HG03196 (cell line): ENCODE measurements at regions not wholly inside any gene's neighbourhood (a gene's known extent, or its start where the extent isn't known, plus 50 kb on each side); places are given as distances from the start of the nearest gene placed in this dataset.

ENCODE experiments used
- ATAC-seq: cut with Tn5 transposase; IDR thresholded peaks from one replicate; pipeline ENCODE4 v1.9.1; 2021; ENCODE audit not compliant: unreplicated experiment

DNA sequence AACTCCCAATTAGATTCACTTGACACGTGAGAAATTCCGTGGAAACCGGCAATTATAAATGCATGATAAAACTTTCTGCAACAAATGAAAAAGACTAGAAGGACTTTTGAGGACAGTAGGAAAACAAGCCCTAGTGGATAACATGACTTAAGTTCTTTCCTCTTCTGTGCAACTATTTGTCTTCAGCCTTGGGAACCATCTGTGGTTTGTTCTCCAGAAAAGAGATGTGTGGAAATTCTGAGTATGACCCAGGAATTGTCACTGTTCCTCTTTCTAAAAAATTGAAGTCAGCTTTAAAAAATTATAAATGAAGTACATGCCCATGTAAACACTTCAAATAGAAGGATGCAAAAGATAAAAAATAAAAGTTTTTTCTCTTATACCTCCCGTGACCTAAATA, 128.6 kb upstream of the SVIL start:
- ATAC-seq: no peak

DNA sequence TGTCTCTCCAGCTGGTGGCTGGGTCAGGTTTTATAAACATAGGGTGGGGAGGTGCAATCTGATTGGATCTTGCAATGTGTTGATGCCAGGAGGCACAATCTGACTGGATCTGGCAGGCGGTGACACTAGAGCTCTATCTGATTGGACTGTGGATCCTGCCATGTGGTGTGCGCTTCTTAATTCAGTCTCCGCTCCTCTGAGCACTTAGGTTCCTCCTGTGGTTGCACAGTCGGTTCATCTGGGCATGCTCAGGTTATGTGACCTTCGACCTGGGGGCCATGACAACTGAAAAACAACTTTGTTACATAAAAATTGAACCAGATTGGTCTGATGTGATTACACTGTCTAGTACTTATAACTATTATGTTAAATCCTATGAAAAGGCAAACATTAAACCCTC, 127.1 kb upstream of the SVIL start:
- no peak for ATAC-seq

DNA sequence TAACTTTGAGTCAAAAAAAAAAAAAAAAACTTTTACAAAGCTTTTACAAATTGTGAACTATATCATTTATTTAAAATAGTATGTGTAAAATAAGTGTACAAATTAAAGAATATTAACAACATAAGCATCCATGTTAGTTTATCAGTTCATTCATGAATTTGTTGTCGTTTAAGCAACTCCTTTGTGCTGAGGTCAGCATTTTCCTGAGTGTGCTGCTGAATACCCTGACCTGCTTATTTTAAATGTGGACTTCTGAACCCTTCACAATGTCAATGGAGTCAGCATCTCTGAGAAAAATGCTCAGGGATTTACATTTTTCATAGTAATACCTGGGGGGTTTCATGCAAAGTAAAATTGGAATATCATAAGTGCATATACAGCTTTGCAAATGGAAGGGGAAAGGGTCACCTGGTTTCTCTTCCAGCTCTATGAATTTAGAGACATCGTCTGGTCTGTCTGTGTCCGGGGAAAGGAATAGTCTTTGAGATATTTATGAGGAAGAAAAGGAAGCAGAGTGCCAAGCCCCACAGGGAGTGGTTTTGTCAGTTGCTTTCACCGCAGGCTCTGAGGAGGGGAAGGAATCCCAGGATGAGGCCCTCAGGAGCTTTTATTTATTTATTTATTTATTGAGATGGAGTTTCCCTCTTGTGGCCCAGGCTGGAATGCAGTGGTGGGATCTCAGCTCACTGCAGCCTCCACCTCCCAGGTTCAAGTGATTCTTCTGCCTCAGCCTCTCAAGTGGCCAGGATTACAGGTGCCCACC, 125.5 kb upstream of the SVIL start:
- no peak for ATAC-seq

DNA sequence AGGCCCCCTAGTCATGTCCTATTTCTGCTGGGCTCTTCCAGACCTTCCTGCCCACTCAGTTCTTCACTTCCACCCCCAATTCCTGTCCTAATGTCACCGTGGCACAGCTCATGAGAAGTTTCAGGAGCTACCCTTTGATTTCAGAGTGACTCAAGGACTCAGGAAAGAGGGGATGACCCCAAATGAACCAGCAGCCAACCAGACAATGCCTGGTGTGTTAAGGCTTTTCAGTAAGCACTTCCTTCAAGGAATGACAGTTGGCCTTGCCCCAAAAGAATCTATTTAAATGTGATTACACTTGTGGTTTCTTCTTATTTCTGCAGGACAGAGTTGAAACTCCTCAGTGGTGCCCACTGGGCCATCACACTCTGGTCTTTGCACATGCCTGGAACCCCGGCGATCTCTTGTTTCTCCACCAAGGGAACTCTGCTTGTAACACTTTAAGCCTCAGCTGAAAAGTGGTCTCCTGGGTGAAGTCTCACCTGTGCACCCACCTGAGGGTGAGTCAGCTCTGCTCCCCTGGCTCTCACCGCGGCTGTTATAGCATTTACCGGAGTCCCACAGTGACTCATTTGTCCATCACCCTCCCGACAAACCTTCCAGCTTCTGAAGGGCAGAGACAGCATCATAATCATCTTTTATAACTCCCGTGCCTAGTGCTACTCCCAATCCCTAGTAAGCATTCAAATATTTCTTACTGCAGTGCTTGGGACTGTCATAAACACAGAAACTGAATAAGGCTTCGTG, 123.0 kb upstream of the SVIL start:
- ATAC-seq: no peak

DNA sequence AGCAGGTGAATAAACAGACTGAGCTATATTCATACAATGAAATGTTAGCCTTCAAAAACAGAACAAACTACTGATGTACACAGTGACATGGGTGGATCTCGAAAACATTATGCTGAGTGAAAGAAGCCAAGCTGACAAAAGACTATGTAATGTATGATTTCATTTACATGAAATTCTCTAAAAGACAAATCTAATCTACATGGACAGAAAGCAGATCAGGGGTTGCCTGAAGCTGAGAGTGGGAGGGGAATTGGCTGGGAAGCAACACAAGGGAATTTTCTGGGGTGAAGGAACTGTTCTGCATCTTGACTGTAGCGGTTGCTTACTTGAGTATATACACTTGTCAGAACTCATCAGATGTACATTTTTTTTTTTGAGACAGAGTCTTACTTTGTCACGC, 121.7 kb upstream of the SVIL start:
- ATAC-seq: no peak

DNA sequence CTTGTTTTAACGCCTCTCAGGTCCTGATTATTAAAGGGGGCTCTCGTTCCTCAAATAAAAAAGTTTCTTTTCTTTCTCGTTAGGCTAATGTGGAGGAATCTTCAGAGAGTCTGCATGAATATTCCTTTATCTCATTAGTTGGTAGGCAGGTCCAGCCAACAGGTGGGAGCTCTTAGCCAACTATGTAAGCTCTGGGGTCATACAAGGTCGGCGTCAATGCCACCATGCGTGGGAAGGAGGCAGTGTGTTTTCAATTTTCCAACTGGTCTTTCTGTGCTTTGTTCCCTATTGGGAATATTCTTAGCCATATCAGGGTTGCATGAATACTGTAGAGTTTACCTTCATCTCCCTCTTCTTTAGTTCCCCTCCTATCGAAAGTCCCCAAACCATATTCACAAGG, 118.5 kb upstream of the SVIL start:
- ATAC-seq: no peak

DNA sequence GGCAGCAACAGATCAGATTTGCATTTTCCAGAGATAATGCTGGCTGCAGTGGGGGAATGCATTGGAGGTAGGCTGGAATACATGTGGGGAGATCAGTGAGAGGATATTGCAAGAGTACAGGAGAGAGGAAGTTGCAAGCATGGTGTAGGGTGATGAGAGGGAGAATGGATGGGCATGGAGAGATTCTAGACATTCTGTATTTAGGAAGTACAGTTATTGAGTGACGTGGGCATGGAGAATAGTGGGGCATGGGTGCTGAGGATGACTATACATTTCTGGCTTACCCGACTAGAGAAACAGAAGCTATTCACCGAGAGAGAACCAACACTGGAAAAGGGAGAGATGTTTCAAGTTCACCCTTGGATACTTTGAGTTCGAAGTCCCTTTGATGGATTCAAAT, 116.9 kb upstream of the SVIL start:
- ATAC-seq: no peak

DNA sequence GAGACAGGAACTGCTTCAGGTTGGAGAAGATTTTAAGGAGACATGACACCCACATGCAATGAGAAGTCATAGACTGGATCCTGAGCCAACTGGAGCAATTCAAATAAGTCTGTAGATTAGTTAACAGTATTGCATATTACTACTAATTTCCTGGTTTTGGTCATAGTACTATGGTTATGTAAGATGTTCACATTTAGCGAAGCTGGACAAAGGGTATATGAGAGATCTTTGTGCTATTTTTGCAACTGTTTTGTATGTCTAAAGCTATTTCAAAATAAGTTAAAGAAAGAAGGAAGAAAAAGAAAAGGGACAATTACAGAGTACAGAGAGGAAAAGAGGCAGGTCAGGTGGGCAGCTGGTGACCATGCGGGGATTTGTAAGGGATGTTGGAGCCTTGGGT, 116.5 kb upstream of the SVIL start:
- no peak for ATAC-seq

DNA sequence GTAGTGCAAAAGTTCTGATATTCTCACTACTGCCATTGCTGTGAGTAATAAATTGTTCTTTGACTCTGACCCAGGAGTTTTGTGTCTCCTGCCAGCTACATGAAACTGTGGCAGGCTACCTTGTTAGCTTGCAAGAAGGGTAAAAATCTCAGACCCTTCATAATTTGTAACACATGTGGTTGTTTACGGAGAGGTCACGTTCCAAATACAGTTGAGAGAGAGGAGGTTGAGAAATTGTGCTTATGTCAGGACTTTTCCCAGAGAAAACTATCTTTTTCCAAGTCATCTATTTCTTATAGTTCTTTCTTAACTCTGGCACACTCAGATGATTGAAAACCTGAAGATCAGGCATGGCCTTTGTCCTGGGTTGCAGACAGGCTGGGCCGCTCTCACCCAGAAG, 114.4 kb upstream of the SVIL start:
- ATAC-seq: no peak

DNA sequence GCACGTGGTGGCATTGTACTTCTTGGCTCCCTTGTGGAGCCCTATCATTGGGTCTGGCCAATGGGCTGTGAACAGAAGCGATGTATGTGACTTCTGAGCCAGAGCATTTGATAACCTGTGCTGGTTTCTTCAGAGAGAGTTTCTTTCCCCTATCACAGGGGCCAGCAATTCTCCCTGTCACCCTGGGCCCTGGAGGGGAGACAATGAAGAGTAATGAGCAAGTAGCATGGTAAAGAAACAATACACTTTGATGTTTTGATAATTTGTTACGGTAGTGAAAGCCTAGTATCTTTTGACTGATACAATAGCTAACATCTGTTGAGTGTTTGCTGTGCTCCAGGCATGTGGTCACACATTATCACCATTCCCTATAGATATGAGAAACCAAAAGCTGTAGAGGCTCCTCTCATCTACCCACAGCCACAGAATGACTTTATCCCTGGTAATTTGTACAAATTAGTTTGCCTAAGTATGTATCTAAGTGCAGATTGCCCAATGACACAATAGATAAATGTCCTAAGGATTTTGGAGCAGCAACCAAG, 113.4 kb upstream of the SVIL start:
- ATAC-seq: no peak

DNA sequence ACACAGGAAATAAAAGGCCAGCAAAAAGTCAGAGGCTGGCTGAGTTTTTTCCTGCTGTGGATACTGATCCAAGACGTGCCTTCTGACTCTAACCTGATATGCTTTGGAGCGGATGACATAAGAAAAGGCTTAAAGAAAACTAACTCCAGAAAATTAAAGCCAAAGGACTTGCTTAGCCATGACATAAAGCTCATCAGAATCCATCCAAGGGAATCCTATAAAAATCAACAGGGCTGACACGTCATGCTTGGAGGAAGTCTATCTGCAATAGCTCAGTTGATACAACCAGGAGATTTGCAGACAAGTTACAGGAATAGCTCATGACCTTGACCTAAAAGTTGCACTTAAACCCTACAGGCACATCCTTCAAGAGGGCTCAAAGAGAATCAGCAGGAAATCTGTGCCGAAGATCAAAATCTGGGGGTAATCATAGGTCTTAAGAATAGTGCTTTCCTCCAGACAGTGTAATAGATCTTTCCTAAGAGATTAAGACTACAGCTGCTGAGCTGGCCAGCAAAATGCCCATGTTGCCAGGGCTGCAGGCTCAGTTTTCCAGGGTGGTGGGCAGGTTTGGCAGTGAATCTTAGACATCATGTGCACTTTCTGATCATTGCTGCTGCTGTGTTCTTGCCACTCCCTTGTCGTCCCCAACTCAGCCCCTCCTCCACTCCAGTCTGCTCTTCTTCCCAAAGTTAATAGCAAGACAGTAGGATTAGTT, 111.5 kb upstream of the SVIL start:
- no peak for ATAC-seq

DNA sequence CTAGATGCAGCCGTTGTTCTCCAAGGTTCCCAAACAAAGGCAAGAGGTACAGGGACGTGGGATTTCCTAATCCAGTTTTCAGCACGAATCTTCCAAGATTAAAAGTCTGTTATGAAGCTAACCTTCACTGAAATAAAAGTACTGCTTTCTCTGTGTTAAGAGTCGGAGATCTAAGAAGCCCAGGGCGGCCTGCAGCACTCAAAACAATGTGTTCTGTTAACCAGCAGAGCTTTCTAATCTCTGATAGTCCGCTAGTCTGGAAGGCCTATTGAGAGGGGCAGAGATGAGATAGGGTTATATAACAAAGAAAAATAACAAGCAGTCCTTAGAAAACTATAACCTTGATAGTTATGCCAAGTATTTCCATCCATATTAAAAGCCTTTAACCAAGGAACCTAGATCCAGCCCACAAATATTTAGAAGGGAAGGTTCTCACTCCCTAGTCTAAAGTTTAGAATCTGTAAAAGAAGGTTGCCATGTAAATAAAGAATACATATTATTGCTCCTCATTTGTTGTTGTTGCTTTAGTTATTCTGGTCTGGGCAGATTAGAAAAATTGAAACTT, 106.3 kb upstream of the SVIL start:
- ATAC-seq: no peak

DNA sequence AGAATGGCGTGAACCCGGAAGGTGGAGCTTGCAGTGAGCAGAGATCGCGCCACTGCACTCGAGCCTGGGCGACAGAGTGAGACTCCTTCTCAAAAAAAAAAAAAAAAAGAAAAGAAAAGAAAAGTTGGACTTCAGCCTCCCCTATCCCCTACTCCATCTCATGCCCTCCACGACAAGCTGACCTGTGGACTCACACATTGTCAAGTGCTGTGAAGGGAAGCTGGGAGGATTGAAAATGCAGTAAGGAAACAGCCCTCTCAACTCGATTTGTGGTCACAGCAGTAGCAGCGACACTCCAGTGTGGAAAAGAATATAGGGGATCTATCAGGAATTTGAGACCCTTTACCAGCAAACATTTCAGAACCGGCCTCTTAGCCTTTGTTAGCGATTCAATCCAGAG, 103.6 kb upstream of the SVIL start:
- ATAC-seq: no peak

DNA sequence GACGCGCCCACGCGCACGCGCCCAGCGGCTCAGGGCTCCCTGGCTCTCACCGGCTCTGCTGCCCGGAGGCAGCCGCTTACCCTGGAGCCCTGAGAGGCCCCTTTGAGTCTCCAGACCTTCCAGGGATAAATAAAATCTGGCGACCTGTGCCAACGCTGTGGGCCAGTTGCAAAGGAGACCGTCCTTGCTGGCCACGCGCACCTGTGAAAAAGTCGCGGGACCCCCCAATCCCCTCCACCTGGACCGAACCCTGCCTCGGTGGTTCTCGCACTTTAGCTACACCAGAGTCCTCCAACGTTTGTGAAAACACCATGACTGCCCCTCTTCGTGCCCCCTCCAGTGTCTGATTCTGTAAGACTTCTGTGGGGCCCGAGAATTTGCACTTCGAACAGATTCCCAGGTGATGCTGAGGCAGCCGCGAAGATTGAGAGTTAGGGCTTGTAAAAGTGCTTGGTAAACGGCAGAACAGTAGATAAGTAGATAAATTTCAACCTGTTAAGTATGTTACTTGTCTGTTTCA, 102.4 kb upstream of the SVIL start:
- ATAC-seq: no peak

DNA sequence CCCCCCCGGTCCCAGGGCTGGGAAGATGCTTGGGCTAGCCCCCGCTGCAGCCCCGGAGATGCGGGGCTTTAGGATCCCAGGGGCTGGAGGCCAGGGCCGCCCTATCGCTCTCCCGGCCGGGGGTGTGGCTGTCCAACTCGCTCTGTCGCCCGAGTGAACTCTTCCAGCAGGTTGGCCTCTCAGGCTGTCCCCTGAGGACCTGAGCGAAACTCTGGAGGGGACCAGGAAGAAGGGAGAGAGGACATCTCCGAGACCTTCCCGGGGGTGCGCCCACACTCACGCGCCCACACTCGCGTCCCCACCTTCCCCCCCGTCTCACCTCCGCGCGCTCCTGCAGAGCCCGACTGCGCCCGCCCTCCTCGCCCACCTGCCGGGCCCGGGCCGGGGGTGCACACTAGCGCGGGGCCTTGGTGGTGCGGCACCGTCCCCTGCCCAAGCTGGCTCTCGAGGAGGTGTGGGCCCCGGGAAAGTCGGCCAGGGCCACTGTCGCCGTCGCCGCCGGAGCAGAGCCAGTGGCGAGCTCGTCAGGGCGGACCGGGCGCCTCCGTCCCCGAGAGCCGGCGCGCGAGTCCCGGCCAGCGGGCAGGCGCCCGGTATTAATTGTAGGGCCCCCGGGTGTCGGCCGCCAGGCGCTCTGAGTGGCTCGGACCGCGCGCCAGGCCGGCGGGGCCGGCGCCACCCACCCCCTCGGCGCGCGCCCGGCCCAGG, 101.7 kb upstream of the SVIL start:
- no peak for ATAC-seq

DNA sequence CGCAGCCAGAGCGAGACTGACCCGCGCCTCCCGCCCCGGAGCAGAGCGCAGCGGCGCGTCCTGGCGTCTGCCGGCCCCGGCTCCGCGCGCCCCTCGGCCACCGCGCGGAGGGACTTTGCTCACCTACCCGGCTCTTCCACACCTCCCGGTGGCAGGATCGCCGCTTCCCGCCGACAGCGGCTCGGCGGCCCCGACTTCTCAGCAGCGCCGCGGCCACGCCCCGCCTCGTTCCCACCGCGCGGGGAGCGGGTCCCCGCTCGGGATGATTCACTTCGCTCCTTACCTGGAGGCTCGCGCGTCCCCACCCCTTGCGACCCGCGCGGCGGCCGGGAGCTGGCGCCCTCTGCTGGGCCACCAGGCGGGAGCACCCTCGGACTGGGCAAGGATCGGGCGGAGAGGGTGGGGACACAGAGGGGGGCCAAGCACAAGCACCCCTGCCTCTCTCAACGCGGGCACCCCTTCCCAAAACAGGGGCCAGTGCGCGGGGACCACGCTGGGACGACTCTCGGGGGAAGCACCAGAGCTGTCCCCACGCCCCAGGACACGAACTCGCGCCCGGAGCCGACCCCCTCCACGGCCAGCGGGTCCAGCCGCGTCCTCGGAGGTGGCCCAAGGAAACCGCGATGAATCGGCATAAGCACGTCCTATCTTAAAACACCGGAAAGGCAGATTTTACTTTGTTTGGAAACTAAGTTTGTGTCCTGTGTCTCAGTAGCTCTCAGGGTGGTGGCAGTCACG, 101.0 kb upstream of the SVIL start:
- ATAC-seq: peak; percentile 69

DNA sequence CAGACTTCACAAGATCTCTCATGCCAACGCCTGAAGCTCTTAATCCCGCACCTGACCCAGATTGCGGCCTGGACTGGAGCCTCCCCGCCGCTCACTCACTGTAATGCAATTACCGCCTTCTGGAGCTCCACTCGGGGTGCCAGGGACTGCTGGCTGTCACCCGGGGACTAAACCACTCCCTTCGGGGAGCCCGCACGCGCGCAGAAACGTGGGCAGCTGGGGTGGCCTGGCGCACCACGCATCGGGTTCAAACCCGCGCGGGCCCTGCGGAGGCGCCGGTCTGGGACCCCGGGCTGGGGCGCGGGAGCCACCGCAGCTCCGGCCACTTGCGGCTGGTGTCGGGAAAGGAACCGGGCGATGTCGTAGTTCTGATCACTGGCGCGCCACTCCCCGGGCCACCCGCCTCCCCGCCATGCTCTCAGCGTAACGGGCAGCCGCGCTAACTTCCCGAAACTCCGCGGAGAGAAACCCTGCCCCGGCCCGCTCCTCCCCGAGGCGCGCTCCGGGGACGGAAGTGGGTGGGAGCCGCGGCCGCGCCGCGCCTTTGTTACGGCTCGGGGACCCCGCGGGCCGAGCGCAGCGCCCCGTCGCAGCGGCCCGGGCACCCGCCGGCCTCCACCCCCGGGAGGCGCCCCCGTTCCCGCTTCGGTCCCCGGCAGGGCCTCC, 100.3 kb upstream of the SVIL start:
- ATAC-seq: peak; percentile 48

DNA sequence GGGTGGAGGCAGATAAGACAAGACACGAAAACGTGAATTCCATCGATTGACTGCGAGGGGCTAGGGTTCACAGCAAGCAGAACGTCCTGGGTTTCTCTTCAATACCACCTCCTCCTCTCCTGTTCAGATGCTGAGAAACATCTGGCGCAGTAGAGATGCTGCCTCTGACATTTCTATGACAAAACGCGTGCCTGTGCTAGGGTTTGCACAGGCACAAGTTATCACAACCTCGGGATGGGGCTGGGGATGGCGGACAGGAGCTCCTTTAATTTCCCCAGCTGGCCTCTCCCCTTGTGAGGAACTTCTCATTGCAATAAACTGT, 99.8 kb upstream of the SVIL start:
- no peak for ATAC-seq

DNA sequence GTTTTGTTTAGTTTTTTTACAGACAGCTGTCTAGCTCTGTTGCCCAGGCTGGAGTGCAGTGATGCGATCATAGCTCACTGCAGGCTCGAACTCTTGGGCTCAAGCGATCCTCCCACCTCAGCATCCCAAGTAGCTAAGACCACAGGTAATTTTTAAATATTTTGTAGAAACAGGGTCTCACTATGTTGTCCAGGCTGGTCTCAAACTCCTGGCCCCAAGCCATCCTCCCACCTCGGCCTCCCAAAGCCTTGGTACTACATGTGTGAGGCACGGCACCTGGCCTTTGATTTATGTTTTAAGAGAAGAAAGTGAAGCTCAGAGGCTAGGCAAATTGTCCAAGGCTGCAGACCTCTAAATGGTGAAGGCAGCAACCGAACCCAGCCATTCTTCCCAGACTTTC, 98.6 kb upstream of the SVIL start:
- ATAC-seq: no peak

DNA sequence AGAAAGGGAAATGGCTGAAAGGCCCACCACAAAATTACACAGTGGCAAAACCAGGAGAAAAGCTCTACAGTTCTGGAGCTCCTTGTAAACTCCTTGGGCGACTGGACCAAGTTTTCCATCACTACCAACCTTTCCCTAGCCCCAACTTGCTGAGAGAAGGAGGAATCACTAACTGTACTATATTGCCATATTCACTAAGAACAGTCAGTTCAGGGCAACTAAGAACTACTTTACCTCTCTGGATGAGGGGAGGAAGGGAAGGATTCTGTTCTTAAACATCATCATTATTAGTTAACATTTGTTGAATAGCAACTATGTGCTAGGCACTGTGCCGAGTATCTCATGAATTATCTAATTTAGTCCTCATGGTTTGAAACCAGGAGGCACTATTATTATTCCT, 98.1 kb upstream of the SVIL start:
- ATAC-seq: no peak
